ENCODE measurements at regions not wholly inside any gene's neighbourhood (a gene's known extent, or its start where the extent isn't known, plus 50 kb on each side); places are given as distances from the start of the nearest gene placed in this dataset.
A peak's percentile ranks its signal among the peaks of the same experiment; 100 is the strongest.

DNA sequence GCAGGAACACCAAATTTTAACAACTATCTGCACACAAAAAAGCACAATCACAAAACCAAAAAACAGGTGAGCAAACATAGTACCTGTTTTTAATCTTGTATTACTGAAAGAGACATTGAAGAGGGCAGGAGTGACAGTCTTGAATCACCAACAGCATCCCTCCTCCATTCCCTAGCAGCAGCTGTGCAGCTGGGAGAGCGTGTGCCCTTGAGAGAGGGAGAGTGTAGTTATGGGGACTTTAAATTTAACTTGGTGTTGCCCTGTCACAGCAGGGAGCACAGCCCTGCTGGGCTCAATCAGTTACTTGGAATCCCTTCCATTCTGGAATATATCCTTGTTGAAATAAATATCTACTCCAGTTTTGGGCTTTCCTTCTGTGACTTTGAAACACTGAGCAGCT lies 1938.7 kb upstream of the NUDT12 start:
- ChIA-PET CTCF (no interaction called here), POLR2A (no interaction called here)
- DNase-seq (ENCODE audit: extremely low spot score), result peak; percentile 5
- TF ChIP-seq ARNT (IDR thresholded peaks at IDR 0.05) (no peak), L3MBTL2 (conservative IDR thresholded peaks at IDR 0.05) (no peak), FOXA1 (IDR thresholded peaks at IDR 0.05) (no peak), LEF1 (IDR thresholded peaks at IDR 0.05; ENCODE audit: borderline replicate concordance) (no peak), HDGF (IDR thresholded peaks at IDR 0.05; ENCODE audit: borderline replicate concordance) (no peak), TARDBP (IDR thresholded peaks at IDR 0.05) (no peak), ZNF384 (IDR thresholded peaks at IDR 0.05) (no peak), SUZ12 (IDR thresholded peaks at IDR 0.05) (no peak), SP1 (IDR thresholded peaks at IDR 0.05) (no peak), FOXM1 (IDR thresholded peaks at IDR 0.05; ENCODE audit: borderline replicate concordance) (no peak)

DNA sequence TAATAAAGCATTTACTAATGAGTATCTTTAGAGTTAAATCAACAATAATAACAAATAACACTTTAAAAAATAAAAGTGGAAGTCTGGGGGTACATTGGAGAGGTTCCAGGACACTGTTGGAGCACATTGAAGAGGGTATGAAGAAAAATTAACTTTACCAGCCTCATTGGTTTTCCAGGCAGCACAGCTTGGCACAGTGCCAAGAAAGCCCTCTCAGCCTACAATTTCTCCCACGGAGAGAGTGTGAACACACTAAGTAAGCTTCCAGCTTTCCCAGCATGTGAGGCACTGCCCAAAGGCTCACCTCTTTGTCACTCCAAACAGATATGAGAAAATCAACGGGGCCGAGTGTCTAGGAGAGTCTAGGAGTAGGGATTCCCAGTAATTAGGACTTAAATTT lies 1912.8 kb upstream of the NUDT12 start:
- TF ChIP-seq FOXK2 (IDR thresholded peaks at IDR 0.05) (no peak), SUZ12 (IDR thresholded peaks at IDR 0.05) (no peak), ZNF384 (IDR thresholded peaks at IDR 0.05) (no peak), LEF1 (IDR thresholded peaks at IDR 0.05; ENCODE audit: borderline replicate concordance) (no peak), L3MBTL2 (conservative IDR thresholded peaks at IDR 0.05) (no peak), SP1 (IDR thresholded peaks at IDR 0.05) (no peak), NFRKB (IDR thresholded peaks at IDR 0.05) (no peak), FOXM1 (IDR thresholded peaks at IDR 0.05; ENCODE audit: borderline replicate concordance) (no peak), BHLHE40 (IDR thresholded peaks at IDR 0.05; ENCODE audit: borderline replicate concordance) (no peak), HDGF (IDR thresholded peaks at IDR 0.05; ENCODE audit: borderline replicate concordance) (no peak), CTBP1 (IDR thresholded peaks at IDR 0.05; ENCODE audit: borderline replicate concordance) (no peak), ELF4 (IDR thresholded peaks at IDR 0.05) (no peak), FOXA1 (IDR thresholded peaks at IDR 0.05) (no peak), TARDBP (IDR thresholded peaks at IDR 0.05) (no peak), ARNT (IDR thresholded peaks at IDR 0.05) (no peak)
- TF ChIP-seq, protein P1, sequence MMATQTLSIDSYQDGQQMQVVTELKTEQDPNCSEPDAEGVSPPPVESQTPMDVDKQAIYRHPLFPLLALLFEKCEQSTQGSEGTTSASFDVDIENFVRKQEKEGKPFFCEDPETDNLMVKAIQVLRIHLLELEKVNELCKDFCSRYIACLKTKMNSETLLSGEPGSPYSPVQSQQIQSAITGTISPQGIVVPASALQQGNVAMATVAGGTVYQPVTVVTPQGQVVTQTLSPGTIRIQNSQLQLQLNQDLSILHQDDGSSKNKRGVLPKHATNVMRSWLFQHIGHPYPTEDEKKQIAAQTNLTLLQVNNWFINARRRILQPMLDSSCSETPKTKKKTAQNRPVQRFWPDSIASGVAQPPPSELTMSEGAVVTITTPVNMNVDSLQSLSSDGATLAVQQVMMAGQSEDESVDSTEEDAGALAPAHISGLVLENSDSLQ (IDR thresholded peaks at IDR 0.05), result no peak
- ChIA-PET CTCF (no interaction called here), POLR2A (no interaction called here)
- peak; percentile 9 for DNase-seq (ENCODE audit: extremely low spot score)

DNA sequence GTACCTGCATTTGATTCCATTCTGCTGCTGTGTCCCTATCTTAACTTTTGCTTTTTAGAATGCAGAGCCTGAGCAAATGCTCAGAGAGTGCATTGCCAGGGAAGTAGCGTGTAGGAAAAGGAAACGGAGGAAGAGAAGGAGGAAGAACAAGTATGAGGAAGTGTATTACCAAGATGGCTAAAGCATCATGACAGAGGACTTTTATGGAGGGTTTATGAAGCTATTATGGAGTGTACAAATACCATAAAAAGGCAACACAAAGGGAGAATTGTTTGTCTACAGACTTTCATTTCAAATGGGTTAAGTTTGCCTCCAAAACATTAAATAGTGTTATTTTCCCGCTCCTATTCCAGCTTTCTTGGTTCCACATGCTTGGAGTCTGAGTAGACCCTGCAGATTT lies 1899.8 kb upstream of the NUDT12 start:
- ChIA-PET POLR2A (no interaction called here), CTCF (no interaction called here)
- DNase-seq (ENCODE audit: extremely low spot score), result no peak
- no peak for TF ChIP-seq FOXM1 (IDR thresholded peaks at IDR 0.05; ENCODE audit: borderline replicate concordance)
- no peak for TF ChIP-seq SUZ12 (IDR thresholded peaks at IDR 0.05)
- no peak for TF ChIP-seq FOXA1 (IDR thresholded peaks at IDR 0.05)
- TF ChIP-seq HDGF (IDR thresholded peaks at IDR 0.05; ENCODE audit: borderline replicate concordance), result no peak
- TF ChIP-seq CTBP1 (IDR thresholded peaks at IDR 0.05; ENCODE audit: borderline replicate concordance), result no peak
- TF ChIP-seq FOXK2 (IDR thresholded peaks at IDR 0.05), result no peak
- no peak for TF ChIP-seq NFRKB (IDR thresholded peaks at IDR 0.05)
- TF ChIP-seq ZNF384 (IDR thresholded peaks at IDR 0.05), result no peak
- TF ChIP-seq L3MBTL2 (conservative IDR thresholded peaks at IDR 0.05), result no peak

DNA sequence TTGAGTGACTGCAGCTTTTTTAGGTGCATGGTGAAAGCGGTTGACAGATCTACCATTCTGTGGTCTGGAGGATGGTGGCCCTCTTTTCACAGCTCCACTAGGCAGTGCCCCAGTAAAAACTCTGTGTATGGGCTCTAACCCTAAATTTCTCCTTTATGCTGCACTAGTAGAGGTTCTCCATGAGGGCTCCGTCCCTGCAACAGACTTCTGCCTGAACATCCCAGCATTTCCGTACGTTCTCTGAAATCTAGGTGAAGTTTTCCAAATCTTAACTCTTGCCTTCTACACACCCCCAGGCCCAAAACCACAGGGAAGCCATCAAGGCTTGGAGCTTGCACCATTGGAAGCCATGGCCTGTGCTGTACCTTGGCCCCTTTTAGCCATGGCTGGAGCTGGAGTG lies 1898.1 kb upstream of the NUDT12 start:
- no peak for DNase-seq (ENCODE audit: extremely low spot score)
- TF ChIP-seq FOXA1 (IDR thresholded peaks at IDR 0.05) (no peak), CTBP1 (IDR thresholded peaks at IDR 0.05; ENCODE audit: borderline replicate concordance) (no peak), LEF1 (IDR thresholded peaks at IDR 0.05; ENCODE audit: borderline replicate concordance) (no peak), BHLHE40 (IDR thresholded peaks at IDR 0.05; ENCODE audit: borderline replicate concordance) (no peak), FOXK2 (IDR thresholded peaks at IDR 0.05) (no peak), ZNF384 (IDR thresholded peaks at IDR 0.05) (no peak), SP1 (IDR thresholded peaks at IDR 0.05) (no peak), HDGF (IDR thresholded peaks at IDR 0.05; ENCODE audit: borderline replicate concordance) (no peak), TARDBP (IDR thresholded peaks at IDR 0.05) (no peak), FOXM1 (IDR thresholded peaks at IDR 0.05; ENCODE audit: borderline replicate concordance) (no peak), SUZ12 (IDR thresholded peaks at IDR 0.05) (no peak), L3MBTL2 (conservative IDR thresholded peaks at IDR 0.05) (no peak), ELF4 (IDR thresholded peaks at IDR 0.05) (no peak), ARNT (IDR thresholded peaks at IDR 0.05) (no peak), NFRKB (IDR thresholded peaks at IDR 0.05) (no peak)
- TF ChIP-seq, protein P1 (IDR thresholded peaks at IDR 0.05), result no peak
- POLR2A ChIA-PET, result no interaction called here
- CTCF ChIA-PET, result no interaction called here

DNA sequence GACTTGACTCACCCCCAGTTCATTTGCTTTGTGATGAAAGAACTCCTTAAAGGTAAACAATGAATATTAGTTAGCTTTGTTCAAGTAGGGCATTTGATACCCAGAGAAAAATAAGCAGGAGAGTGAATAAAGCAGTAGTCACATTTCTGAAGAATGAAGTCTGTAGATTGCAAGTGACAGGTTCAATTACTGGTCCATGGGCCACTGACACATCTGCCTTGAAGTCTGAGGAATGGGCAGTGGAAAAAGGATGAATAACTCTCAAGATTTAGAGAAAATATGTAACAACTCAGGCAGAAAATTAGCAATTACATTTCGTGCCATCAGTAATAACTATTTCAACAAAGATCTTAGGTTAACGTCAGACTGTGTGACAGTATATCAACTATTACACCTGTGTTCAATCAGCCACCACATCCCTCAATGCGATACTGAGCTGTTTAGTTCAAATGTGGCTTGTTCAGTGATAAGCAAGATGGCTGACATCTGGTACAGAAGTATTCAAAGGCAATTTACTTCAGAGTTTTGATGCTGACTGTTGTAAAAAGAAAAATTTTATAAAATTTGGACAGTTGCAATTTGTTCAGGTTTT lies 1890.7 kb upstream of the NUDT12 start:
- DNase-seq (ENCODE audit: extremely low spot score), result no peak
- TF ChIP-seq FOXA1 (IDR thresholded peaks at IDR 0.05) (no peak), FOXM1 (IDR thresholded peaks at IDR 0.05; ENCODE audit: borderline replicate concordance) (no peak), TARDBP (IDR thresholded peaks at IDR 0.05) (no peak), HDGF (IDR thresholded peaks at IDR 0.05; ENCODE audit: borderline replicate concordance) (no peak), BHLHE40 (IDR thresholded peaks at IDR 0.05; ENCODE audit: borderline replicate concordance) (no peak), CTBP1 (IDR thresholded peaks at IDR 0.05; ENCODE audit: borderline replicate concordance) (no peak), SP1 (IDR thresholded peaks at IDR 0.05) (no peak), LEF1 (IDR thresholded peaks at IDR 0.05; ENCODE audit: borderline replicate concordance) (no peak), ELF4 (IDR thresholded peaks at IDR 0.05) (no peak), NFRKB (IDR thresholded peaks at IDR 0.05) (no peak), SUZ12 (IDR thresholded peaks at IDR 0.05) (no peak), L3MBTL2 (conservative IDR thresholded peaks at IDR 0.05) (no peak), ARNT (IDR thresholded peaks at IDR 0.05) (no peak)
- TF ChIP-seq, protein P1 (IDR thresholded peaks at IDR 0.05), result no peak
- ChIA-PET POLR2A (no interaction called here), CTCF (no interaction called here)

DNA sequence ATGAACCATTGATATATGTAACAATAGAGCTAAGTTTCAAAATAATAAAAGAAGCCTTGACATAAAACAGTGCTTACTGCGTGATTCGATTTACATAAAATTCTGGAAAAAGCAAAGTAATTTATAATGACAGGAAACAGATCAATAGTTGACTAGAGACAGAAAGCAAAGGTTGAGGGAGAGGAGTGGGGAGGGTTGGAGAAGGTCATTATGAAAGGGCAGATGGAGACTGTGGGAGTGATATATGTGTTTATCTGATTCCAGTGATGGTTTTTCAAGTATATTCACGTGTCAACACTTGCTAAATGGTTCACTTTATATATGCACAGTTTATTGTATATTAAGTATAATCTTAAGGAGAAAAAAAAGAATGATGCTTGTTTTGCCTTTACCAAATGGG lies 1885.7 kb upstream of the NUDT12 start:
- TF ChIP-seq L3MBTL2 (conservative IDR thresholded peaks at IDR 0.05) (no peak), TARDBP (IDR thresholded peaks at IDR 0.05) (no peak), SUZ12 (IDR thresholded peaks at IDR 0.05) (no peak), CTBP1 (IDR thresholded peaks at IDR 0.05; ENCODE audit: borderline replicate concordance) (no peak), ELF4 (IDR thresholded peaks at IDR 0.05) (no peak), FOXA1 (IDR thresholded peaks at IDR 0.05) (no peak), LEF1 (IDR thresholded peaks at IDR 0.05; ENCODE audit: borderline replicate concordance) (no peak), ZNF384 (IDR thresholded peaks at IDR 0.05) (no peak), BHLHE40 (IDR thresholded peaks at IDR 0.05; ENCODE audit: borderline replicate concordance) (no peak), ARNT (IDR thresholded peaks at IDR 0.05) (no peak), FOXM1 (IDR thresholded peaks at IDR 0.05; ENCODE audit: borderline replicate concordance) (no peak), NFRKB (IDR thresholded peaks at IDR 0.05) (no peak), FOXK2 (IDR thresholded peaks at IDR 0.05) (no peak), HDGF (IDR thresholded peaks at IDR 0.05; ENCODE audit: borderline replicate concordance) (no peak), SP1 (IDR thresholded peaks at IDR 0.05) (no peak)
- TF ChIP-seq, protein P1 (IDR thresholded peaks at IDR 0.05), result no peak
- no peak for DNase-seq (ENCODE audit: extremely low spot score)
- POLR2A ChIA-PET, result no interaction called here
- CTCF ChIA-PET, result interaction anchor here (0.6 kb wide), 1 partner anchor 69 kb away, joined by 4 read pairs; no protein-coding TSS in a partner anchor

Data from HEK293T (cell line).